ENCODE measurements at regions not wholly inside any gene's neighbourhood (a gene's known extent, or its start where the extent isn't known, plus 50 kb on each side); places are given as distances from the start of the nearest gene placed in this dataset.

DNA sequence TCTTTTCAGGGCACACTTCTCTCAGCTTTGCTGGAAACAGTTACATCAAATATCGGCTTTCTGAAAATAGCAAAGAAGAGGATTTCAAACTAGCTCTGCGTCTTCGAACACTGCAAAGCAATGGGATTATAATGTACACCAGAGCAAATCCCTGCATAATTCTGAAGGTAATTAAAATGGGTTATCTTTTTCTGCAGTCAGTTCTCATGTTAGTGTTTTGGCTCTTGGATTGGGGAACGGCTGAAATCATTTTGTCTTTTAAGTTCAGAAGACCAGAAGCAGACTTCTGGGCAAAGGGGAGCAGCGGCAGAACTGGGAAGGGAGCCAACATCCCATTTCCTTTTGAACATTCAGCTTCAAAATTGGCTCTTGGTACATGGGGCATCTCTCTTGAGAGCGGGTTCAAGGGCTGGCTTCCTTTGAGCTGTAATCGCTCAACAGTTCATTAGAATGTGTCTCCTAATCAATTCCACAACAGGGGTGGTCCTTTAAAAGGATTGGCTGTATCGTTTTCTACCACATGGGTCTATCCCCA, 110.2 kb upstream of the MTNR1B start:
- Histone ChIP-seq H3K36me3 (ENCODE audit: control insufficient read depth in 5 of 5, insufficient read depth in 5 of 5, low read length in 5 of 5) (no peaks in the 10 kb centered on the region), H3K4me3 (ENCODE audit: low read depth in 1 of 5, low read length in 5 of 5) (no peak overlapping the region), H3K9ac (ENCODE audit: low read length in 5 of 5) (no peak overlapping the region), H3K27me3 (ENCODE audit: control insufficient read depth in 5 of 5, insufficient read depth in 4 of 5, low read length in 5 of 5) (no peaks in the 10 kb centered on the region), H3K4me1 (ENCODE audit: control insufficient read depth in 5 of 5, insufficient read depth in 5 of 5, low read length in 5 of 5) (peaks cover 2 to 17% (median 15%) of the 10 kb centered on the region in 5 donors), H3K27ac (ENCODE audit: low read depth, low read length) (no peak overlapping the region), H3K9me3 (ENCODE audit: control insufficient read depth in 5 of 5, low read length in 5 of 5) (no peaks in the 10 kb centered on the region)

DNA sequence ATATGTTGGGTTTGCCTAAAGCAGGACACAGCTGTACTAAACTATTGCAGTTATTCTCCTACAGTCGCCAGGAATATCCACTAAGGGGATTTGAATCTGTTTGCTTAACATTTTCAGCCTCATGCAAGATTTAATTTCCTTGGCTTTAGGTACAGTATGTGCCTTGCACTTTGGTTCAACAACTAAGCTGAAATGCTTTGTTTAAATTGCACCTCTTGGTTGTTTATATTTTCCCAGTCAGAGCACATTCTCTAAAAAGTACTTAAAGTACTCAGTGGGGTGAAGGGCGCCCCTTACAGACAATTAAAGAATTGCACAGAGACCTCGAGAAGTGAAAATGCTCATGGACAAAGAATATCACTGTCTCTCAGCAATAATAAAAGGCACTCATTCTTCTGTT, 107.8 kb upstream of the MTNR1B start:
- no peaks in the 10 kb centered on the region for H3K27me3 ChIP-seq (ENCODE audit: control insufficient read depth in 5 of 5, insufficient read depth in 4 of 5, low read length in 5 of 5)
- H3K36me3 ChIP-seq (ENCODE audit: control insufficient read depth in 5 of 5, insufficient read depth in 5 of 5, low read length in 5 of 5), result no peaks in the 10 kb centered on the region
- H3K4me3 ChIP-seq (ENCODE audit: low read depth in 1 of 5, low read length in 5 of 5), result no peak overlapping the region
- no peaks in the 10 kb centered on the region for H3K9me3 ChIP-seq (ENCODE audit: control insufficient read depth in 5 of 5, low read length in 5 of 5)
- no peak overlapping the region for H3K9ac ChIP-seq (ENCODE audit: low read length in 5 of 5)
- H3K4me1 ChIP-seq (ENCODE audit: control insufficient read depth in 5 of 5, insufficient read depth in 5 of 5, low read length in 5 of 5), result peaks cover 2 to 28% (median 24%) of the 10 kb centered on the region in 5 donors
- H3K27ac ChIP-seq (ENCODE audit: low read depth, low read length), result no peak overlapping the region

DNA sequence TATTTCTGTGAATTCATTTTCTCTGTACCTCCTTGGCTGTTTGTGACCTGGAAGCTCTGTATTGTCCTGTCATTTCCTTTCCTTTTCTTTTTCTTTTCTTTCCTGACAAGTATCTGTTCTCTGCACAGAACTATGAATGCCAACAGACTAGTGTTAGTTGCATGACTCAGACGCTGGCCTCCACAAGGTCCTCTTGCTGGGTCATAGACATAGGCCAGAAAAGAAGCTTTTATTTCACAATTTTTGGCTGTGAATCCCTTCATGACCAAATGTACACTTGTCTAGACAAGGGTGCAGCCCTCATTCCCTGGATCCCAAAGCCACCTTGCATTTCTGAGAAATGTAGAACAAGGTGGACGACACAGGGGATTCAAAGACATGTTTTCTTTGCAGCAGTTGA, 104.1 kb upstream of the MTNR1B start:
- peaks cover 0 to 14% (median 12%) of the 10 kb centered on the region in 5 donors for H3K4me1 ChIP-seq (ENCODE audit: control insufficient read depth in 5 of 5, insufficient read depth in 5 of 5, low read length in 5 of 5)
- H3K4me3 ChIP-seq (ENCODE audit: low read depth in 1 of 5, low read length in 5 of 5), result no peak overlapping the region
- no peaks in the 10 kb centered on the region for H3K36me3 ChIP-seq (ENCODE audit: control insufficient read depth in 5 of 5, insufficient read depth in 5 of 5, low read length in 5 of 5)
- H3K9ac ChIP-seq (ENCODE audit: low read length in 5 of 5), result no peak overlapping the region
- H3K9me3 ChIP-seq (ENCODE audit: control insufficient read depth in 5 of 5, low read length in 5 of 5), result no peaks in the 10 kb centered on the region
- H3K27ac ChIP-seq (ENCODE audit: low read depth, low read length), result no peak overlapping the region
- no peaks in the 10 kb centered on the region for H3K27me3 ChIP-seq (ENCODE audit: control insufficient read depth in 5 of 5, insufficient read depth in 4 of 5, low read length in 5 of 5)

DNA sequence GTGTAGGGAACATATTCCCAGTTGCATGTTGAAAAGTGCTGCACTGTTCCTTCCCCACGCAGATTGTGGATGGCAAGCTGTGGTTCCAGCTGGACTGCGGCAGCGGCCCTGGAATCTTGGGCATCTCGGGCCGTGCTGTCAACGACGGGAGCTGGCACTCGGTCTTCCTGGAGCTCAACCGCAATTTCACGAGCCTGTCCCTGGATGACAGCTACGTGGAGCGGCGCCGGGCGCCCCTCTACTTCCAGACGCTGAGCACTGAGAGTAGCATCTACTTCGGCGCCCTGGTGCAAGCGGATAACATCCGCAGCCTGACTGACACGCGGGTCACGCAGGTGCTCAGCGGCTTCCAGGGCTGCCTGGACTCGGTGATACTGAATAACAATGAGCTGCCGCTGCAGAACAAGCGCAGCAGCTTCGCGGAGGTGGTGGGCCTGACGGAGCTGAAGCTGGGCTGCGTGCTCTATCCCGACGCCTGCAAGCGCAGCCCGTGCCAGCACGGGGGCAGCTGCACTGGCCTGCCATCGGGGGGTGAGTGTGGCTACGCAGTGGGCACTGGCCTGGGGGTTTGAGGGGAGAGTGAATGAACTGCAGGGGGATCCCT, 102.7 kb upstream of the MTNR1B start:
- no peaks in the 10 kb centered on the region for H3K36me3 ChIP-seq (ENCODE audit: control insufficient read depth in 5 of 5, insufficient read depth in 5 of 5, low read length in 5 of 5)
- H3K4me1 ChIP-seq (ENCODE audit: control insufficient read depth in 5 of 5, insufficient read depth in 5 of 5, low read length in 5 of 5), result peaks cover 0 to 11% (median 9%) of the 10 kb centered on the region in 5 donors
- no peak overlapping the region for H3K4me3 ChIP-seq (ENCODE audit: low read depth in 1 of 5, low read length in 5 of 5)
- no peak overlapping the region for H3K9ac ChIP-seq (ENCODE audit: low read length in 5 of 5)
- no peaks in the 10 kb centered on the region for H3K27me3 ChIP-seq (ENCODE audit: control insufficient read depth in 5 of 5, insufficient read depth in 4 of 5, low read length in 5 of 5)
- H3K27ac ChIP-seq (ENCODE audit: low read depth, low read length), result no peak overlapping the region
- no peaks in the 10 kb centered on the region for H3K9me3 ChIP-seq (ENCODE audit: control insufficient read depth in 5 of 5, low read length in 5 of 5)

DNA sequence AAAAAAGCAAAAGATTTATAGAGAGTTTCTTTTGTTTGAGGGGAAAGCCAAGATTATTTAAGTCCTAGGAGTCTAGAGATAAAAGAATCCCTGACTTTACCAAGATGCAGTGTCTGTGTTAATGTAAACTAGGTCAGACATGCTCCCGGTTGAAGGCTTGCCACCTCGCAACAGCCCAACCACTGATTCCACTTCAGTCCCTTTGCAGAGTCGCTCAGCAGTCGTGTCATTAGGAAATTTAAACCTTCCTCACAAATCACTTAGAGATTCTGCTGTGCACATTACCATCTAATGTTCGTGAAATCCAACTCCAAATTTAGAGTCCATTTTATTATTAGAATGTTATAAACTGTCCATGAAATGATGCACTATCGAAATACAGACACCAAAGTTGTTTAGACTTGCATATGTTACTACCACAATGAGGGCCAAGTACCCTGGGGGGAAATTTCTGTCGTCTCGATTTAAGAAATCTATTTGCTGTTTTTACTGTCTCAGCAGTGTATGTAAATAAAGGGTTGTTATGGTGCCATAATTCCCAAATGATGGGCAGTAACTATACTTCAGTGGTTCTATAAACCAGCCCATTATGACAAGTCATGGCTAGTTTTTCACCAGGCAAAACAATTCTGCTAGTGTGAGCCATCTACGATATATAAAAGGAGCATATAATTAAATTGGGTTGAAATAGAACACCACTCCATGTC, 101.4 kb upstream of the MTNR1B start:
- Histone ChIP-seq H3K9ac (ENCODE audit: low read length in 5 of 5) (no peak overlapping the region), H3K9me3 (ENCODE audit: control insufficient read depth in 5 of 5, low read length in 5 of 5) (no peaks in the 10 kb centered on the region), H3K36me3 (ENCODE audit: control insufficient read depth in 5 of 5, insufficient read depth in 5 of 5, low read length in 5 of 5) (no peaks in the 10 kb centered on the region), H3K4me3 (ENCODE audit: low read depth in 1 of 5, low read length in 5 of 5) (no peak overlapping the region), H3K27me3 (ENCODE audit: control insufficient read depth in 5 of 5, insufficient read depth in 4 of 5, low read length in 5 of 5) (no peaks in the 10 kb centered on the region), H3K4me1 (ENCODE audit: control insufficient read depth in 5 of 5, insufficient read depth in 5 of 5, low read length in 5 of 5) (peaks cover 0 to 11% (median 9%) of the 10 kb centered on the region in 5 donors), H3K27ac (ENCODE audit: low read depth, low read length) (no peak overlapping the region)

DNA sequence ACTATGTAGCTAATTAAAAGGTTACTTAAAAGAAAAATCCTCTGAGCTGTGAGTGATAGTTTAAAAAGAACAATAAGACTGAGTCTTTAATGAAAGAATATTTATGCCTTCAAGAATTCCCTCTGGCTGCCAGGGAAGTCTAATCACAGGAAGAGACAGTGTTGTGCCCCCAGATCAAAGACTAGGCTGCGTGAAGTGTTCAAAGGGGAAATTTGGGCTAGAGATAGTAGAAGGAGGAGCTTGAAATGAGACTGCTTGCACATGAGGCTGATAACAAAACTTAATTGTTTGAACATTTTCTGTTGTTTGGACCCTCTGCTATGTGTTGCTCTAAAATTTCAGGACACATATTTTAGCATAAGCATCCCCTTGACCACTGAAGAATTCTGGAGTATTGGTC, 99.7 kb upstream of the MTNR1B start:
- no peak overlapping the region for H3K4me3 ChIP-seq (ENCODE audit: low read depth in 1 of 5, low read length in 5 of 5)
- no peaks in the 10 kb centered on the region for H3K9me3 ChIP-seq (ENCODE audit: control insufficient read depth in 5 of 5, low read length in 5 of 5)
- H3K27me3 ChIP-seq (ENCODE audit: control insufficient read depth in 5 of 5, insufficient read depth in 4 of 5, low read length in 5 of 5), result no peaks in the 10 kb centered on the region
- H3K36me3 ChIP-seq (ENCODE audit: control insufficient read depth in 5 of 5, insufficient read depth in 5 of 5, low read length in 5 of 5), result no peaks in the 10 kb centered on the region
- H3K27ac ChIP-seq (ENCODE audit: low read depth, low read length), result no peak overlapping the region
- H3K4me1 ChIP-seq (ENCODE audit: control insufficient read depth in 5 of 5, insufficient read depth in 5 of 5, low read length in 5 of 5), result peaks cover 0 to 10% (median 9%) of the 10 kb centered on the region in 5 donors
- H3K9ac ChIP-seq (ENCODE audit: low read length in 5 of 5), result no peak overlapping the region

DNA sequence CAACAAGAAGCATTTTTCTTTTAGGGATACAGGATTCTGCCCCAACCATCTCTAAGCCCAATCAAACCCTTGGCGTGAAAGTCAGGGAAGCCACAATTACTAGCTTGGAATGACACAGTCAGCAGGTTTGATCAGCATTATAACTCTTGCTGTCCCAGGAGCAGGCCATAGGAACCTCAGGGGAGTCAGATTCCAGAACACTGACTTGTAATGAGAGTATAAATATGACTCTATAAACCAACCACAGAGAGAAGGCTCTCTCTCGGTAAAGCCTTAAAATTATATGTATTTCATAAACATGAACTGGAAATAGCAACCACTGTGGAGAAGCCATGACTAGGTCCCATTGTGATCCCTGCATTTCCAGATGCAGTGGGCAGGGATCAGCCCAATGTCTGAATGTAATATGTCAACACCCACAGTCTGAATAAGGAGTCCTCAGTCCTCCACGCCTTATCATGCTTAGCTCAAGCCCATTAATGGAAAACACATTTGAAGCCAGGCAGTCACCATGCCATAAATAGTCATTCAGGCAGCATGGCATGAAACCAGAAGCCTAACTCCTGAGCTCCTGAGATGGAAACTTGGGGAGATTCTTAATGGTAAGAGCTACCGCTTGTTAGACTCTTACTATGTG, 99.1 kb upstream of the MTNR1B start:
- no peak overlapping the region for H3K9ac ChIP-seq (ENCODE audit: low read length in 5 of 5)
- H3K27me3 ChIP-seq (ENCODE audit: control insufficient read depth in 5 of 5, insufficient read depth in 4 of 5, low read length in 5 of 5), result no peaks in the 10 kb centered on the region
- peaks cover 0 to 6% (median 4%) of the 10 kb centered on the region in 5 donors for H3K4me1 ChIP-seq (ENCODE audit: control insufficient read depth in 5 of 5, insufficient read depth in 5 of 5, low read length in 5 of 5)

DNA sequence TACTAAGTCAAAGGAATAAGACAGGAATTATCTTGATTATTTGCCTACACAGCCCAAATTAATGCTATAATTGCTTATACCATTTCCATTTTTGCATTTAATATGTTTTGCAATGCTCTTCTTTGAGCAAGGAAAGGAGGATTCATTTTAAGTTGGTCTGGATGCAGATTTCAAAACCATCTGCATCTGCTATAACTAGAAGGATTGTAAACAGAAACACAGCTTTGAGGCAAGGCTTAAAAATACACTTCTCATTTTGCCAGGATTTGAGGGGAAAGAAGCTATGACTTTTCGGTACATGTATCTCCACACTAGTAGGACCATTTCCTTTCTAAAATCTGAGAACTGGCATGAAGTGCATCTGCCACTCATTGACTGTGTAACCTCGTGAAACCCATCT, 95.9 kb upstream of the MTNR1B start:
- Histone ChIP-seq H3K4me3 (ENCODE audit: low read depth in 1 of 5, low read length in 5 of 5) (no peak overlapping the region), H3K36me3 (ENCODE audit: control insufficient read depth in 5 of 5, insufficient read depth in 5 of 5, low read length in 5 of 5) (no peaks in the 10 kb centered on the region), H3K27me3 (ENCODE audit: control insufficient read depth in 5 of 5, insufficient read depth in 4 of 5, low read length in 5 of 5) (no peaks in the 10 kb centered on the region), H3K9me3 (ENCODE audit: control insufficient read depth in 5 of 5, low read length in 5 of 5) (no peaks in the 10 kb centered on the region), H3K9ac (ENCODE audit: low read length in 5 of 5) (no peak overlapping the region), H3K4me1 (ENCODE audit: control insufficient read depth in 5 of 5, insufficient read depth in 5 of 5, low read length in 5 of 5) (no peaks in the 10 kb centered on the region), H3K27ac (ENCODE audit: low read depth, low read length) (no peak overlapping the region)

More for the DNA sequence above, 99.1 kb upstream of the MTNR1B start:
- Histone ChIP-seq H3K27ac (ENCODE audit: low read depth, low read length) (no peak overlapping the region), H3K4me3 (ENCODE audit: low read depth in 1 of 5, low read length in 5 of 5) (no peak overlapping the region), H3K9me3 (ENCODE audit: control insufficient read depth in 5 of 5, low read length in 5 of 5) (no peaks in the 10 kb centered on the region), H3K36me3 (ENCODE audit: control insufficient read depth in 5 of 5, insufficient read depth in 5 of 5, low read length in 5 of 5) (no peaks in the 10 kb centered on the region)

DNA sequence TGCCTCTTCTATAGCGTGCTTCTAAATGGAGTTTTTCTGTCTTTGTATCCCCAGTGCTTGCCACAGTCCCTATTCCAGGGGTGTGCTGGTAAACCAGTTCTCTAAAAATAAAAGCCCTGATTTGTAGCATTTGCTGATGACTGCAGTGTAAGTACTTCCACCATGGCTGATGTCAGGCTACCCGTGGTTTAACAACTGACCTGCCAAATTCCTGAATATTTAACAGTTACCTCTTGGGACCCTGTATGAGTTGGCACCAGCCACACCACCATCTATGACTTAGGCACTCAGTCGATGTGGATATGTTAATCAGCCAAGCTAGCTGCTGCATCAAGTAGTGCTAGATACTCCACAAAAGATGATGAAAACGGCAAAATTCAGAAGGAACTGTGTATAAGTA, 94.0 kb upstream of the MTNR1B start:
- Histone ChIP-seq H3K27ac (ENCODE audit: low read depth, low read length) (no peak overlapping the region), H3K27me3 (ENCODE audit: control insufficient read depth in 5 of 5, insufficient read depth in 4 of 5, low read length in 5 of 5) (no peaks in the 10 kb centered on the region), H3K9ac (ENCODE audit: low read length in 5 of 5) (no peak overlapping the region), H3K36me3 (ENCODE audit: control insufficient read depth in 5 of 5, insufficient read depth in 5 of 5, low read length in 5 of 5) (no peaks in the 10 kb centered on the region), H3K9me3 (ENCODE audit: control insufficient read depth in 5 of 5, low read length in 5 of 5) (no peaks in the 10 kb centered on the region), H3K4me3 (ENCODE audit: low read depth in 1 of 5, low read length in 5 of 5) (no peak overlapping the region), H3K4me1 (ENCODE audit: control insufficient read depth in 5 of 5, insufficient read depth in 5 of 5, low read length in 5 of 5) (no peaks in the 10 kb centered on the region)

DNA sequence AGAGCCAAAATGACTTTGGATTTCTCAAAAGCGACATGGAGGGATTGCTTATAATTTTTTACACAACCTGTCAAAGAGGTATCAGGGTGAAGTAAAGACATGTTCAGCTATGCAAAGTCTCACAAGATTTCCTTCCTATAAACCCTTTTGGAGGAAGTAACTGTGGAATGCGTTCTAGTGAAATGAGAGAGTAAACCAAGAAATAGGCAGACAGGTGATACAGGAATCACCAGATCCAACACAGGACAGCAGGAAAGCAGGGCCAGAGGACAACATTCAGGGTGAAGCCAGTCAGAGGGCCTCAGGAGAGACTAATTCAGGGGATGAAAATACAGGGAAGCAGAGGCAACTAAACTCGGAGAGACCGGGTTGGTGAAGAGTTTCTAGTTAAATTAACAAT, 90.4 kb upstream of the MTNR1B start:
- H3K4me3 ChIP-seq (ENCODE audit: low read depth in 1 of 5, low read length in 5 of 5), result no peak overlapping the region
- H3K9ac ChIP-seq (ENCODE audit: low read length in 5 of 5), result no peak overlapping the region
- H3K4me1 ChIP-seq (ENCODE audit: control insufficient read depth in 5 of 5, insufficient read depth in 5 of 5, low read length in 5 of 5), result no peaks in the 10 kb centered on the region
- H3K36me3 ChIP-seq (ENCODE audit: control insufficient read depth in 5 of 5, insufficient read depth in 5 of 5, low read length in 5 of 5), result no peaks in the 10 kb centered on the region
- H3K27ac ChIP-seq (ENCODE audit: low read depth, low read length), result no peak overlapping the region
- H3K9me3 ChIP-seq (ENCODE audit: control insufficient read depth in 5 of 5, low read length in 5 of 5), result no peaks in the 10 kb centered on the region
- H3K27me3 ChIP-seq (ENCODE audit: control insufficient read depth in 5 of 5, insufficient read depth in 4 of 5, low read length in 5 of 5), result no peaks in the 10 kb centered on the region
